ENCODE measurements at regions not wholly inside any gene's neighbourhood (a gene's known extent, or its start where the extent isn't known, plus 50 kb on each side); places are given as distances from the start of the nearest gene placed in this dataset.
A peak's percentile ranks its signal among the peaks of the same experiment; 100 is the strongest.
"Not testable (repeated sequence)": the region's sequence is repeated elsewhere in the genome, so short reads cannot be mapped to it uniquely, and the experiment has no call there.

GRCh38 chr3:78258798-78259197 is 1218.9 kb downstream of the ROBO2 start:
- peak; percentile 92 for DNase-seq

- no peak for DNase-seq
Measured at GRCh38 chr3:78260388-78260787, 1220.5 kb downstream of the ROBO2 start.

GRCh38 chr3:78266550-78266949 is 1226.7 kb downstream of the ROBO2 start:
- not testable (repeated sequence) for DNase-seq

- no peak for DNase-seq
Measured at GRCh38 chr3:78267235-78267634, 1227.3 kb downstream of the ROBO2 start.

- DNase-seq = no peak
Measured at GRCh38 chr3:78268087-78268486, 1228.2 kb downstream of the ROBO2 start.

- no peak for DNase-seq
Measured at GRCh38 chr3:78268716-78269668, 1229.1 kb downstream of the ROBO2 start.

- no peak for DNase-seq
Measured at GRCh38 chr3:78273326-78273725, 1233.4 kb downstream of the ROBO2 start.

- no peak for DNase-seq
Measured at GRCh38 chr3:78274475-78275065, 1234.7 kb downstream of the ROBO2 start.

GRCh38 chr3:78275420-78275852 is 1235.5 kb downstream of the ROBO2 start:
- DNase-seq = no peak

GRCh38 chr3:78277220-78277619 is 1237.3 kb downstream of the ROBO2 start:
- DNase-seq = no peak

- DNase-seq = no peak
Measured at GRCh38 chr3:78277801-78278200, 1237.9 kb downstream of the ROBO2 start.

- no peak for DNase-seq
Measured at GRCh38 chr3:78279091-78279490, 1239.2 kb downstream of the ROBO2 start.

- DNase-seq = no peak
Measured at GRCh38 chr3:78281381-78281780, 1241.5 kb downstream of the ROBO2 start.

- no peak for DNase-seq
Measured at GRCh38 chr3:78283994-78284393, 1244.1 kb downstream of the ROBO2 start.

GRCh38 chr3:78285032-78285728 is 1245.3 kb downstream of the ROBO2 start:
- no peak for DNase-seq

GRCh38 chr3:78287085-78287484 is 1247.2 kb downstream of the ROBO2 start:
- DNase-seq = peak; percentile 32

GRCh38 chr3:78293284-78293683 is 1253.4 kb downstream of the ROBO2 start:
- DNase-seq = no peak

GRCh38 chr3:78304115-78304514 is 1264.2 kb downstream of the ROBO2 start:
- DNase-seq = no peak

GRCh38 chr3:78312851-78313250 is 1273.0 kb downstream of the ROBO2 start:
- no peak for DNase-seq

- DNase-seq = no peak
Measured at GRCh38 chr3:78313332-78313731, 1273.4 kb downstream of the ROBO2 start.

- no peak for DNase-seq
Measured at GRCh38 chr3:78314327-78314726, 1274.4 kb downstream of the ROBO2 start.

GRCh38 chr3:78317774-78318173 is 1277.9 kb downstream of the ROBO2 start:
- DNase-seq = no peak

- no peak for DNase-seq
Measured at GRCh38 chr3:78322780-78323179, 1282.9 kb downstream of the ROBO2 start.

GRCh38 chr3:78337801-78338211 is 1297.9 kb downstream of the ROBO2 start:
- no peak for DNase-seq
